ENCODE measurements at regions not wholly inside any gene's neighbourhood (a gene's known extent, or its start where the extent isn't known, plus 50 kb on each side); places are given as distances from the start of the nearest gene placed in this dataset.

DNA sequence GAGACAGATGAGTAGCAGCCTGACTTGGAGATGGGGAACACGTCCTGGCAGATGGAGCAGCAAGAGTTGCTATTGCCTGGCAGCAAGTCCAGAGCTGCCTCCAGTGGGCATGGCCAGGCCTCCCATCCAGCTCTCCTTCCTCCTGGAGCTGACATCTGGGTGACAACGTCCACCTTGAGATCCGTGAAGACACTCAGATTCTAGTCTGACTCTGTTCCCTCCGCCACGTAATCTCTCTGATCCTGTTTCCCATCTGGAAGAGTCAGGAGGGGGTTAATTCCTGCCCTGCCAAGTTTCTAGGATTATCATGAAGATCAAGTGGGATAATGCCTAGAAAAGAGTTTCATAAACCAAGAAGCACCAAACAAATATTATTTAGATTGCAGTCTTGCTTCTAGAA, 65.3 kb upstream of the FAM181A start:
- H3K79me2 ChIP-seq: no peaks in the 10 kb centered on the region
- no peaks in the 10 kb centered on the region for H3K36me3 ChIP-seq (replicated peaks; ENCODE audit: insufficient read depth, low read depth)
- WGBS (ENCODE audit: low lambda C conversion rate, missing lambda C conversion rate): 59% methylated on average over 5 of the region's 5 CpGs
- H3K9me2 ChIP-seq (replicated peaks; ENCODE audit: insufficient read depth): no peaks in the 10 kb centered on the region
- no peaks in the 10 kb centered on the region for H4K20me1 ChIP-seq (ENCODE audit: insufficient read depth, poor library complexity, severe bottlenecking)
- no peak for TF ChIP-seq EZH2phosphoT487 (IDR thresholded peaks at IDR 0.05; ENCODE audit: low read depth, severe bottlenecking, unreplicated experiment)
- no peak for TF ChIP-seq EZH2 (IDR thresholded peaks at IDR 0.05; ENCODE audit: borderline replicate concordance)
- TF ChIP-seq, protein P1, sequence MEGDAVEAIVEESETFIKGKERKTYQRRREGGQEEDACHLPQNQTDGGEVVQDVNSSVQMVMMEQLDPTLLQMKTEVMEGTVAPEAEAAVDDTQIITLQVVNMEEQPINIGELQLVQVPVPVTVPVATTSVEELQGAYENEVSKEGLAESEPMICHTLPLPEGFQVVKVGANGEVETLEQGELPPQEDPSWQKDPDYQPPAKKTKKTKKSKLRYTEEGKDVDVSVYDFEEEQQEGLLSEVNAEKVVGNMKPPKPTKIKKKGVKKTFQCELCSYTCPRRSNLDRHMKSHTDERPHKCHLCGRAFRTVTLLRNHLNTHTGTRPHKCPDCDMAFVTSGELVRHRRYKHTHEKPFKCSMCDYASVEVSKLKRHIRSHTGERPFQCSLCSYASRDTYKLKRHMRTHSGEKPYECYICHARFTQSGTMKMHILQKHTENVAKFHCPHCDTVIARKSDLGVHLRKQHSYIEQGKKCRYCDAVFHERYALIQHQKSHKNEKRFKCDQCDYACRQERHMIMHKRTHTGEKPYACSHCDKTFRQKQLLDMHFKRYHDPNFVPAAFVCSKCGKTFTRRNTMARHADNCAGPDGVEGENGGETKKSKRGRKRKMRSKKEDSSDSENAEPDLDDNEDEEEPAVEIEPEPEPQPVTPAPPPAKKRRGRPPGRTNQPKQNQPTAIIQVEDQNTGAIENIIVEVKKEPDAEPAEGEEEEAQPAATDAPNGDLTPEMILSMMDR (IDR thresholded peaks at IDR 0.05; ENCODE audit: poor library complexity): no peak
- H3K27me3 ChIP-seq: no peaks in the 10 kb centered on the region
- H3K4me1 ChIP-seq (ENCODE audit: insufficient read depth): peaks cover 23% of the 10 kb centered on the region
- no peak for DNase-seq (ENCODE audit: low spot score)
- no peak overlapping the region for H2AFZ ChIP-seq
- H3K9me3 ChIP-seq (ENCODE audit: low read depth): no peaks in the 10 kb centered on the region
- H3K4me3 ChIP-seq: no peak overlapping the region
- H3K4me2 ChIP-seq: no peak overlapping the region
- H3K27ac ChIP-seq: peak overlapping the region; percentile 50

DNA sequence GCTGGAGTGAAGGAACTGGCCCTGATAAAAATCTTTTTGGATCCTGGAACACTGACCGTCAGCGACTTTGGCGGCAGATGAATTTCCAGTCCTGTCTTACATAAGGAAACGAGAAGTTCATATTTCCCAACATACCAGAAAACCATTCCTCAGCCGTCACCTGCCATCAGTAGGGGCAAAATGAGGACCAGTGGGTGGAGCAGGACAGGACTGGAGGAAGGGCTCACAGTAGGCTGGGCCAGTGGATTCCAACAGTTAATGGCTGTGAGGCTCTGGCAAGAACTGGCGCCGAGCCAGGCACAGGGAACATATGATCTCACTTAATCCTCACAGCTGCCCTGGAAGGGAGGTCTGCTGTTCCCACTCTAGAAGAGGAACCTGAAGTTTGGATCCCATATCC, 67.2 kb upstream of the FAM181A start:
- H3K4me2 ChIP-seq: no peak overlapping the region
- peak; percentile 82 for DNase-seq (ENCODE audit: low spot score)
- peaks cover 23% of the 10 kb centered on the region for H3K4me1 ChIP-seq (ENCODE audit: insufficient read depth)
- TF ChIP-seq, protein P1 (IDR thresholded peaks at IDR 0.05; ENCODE audit: poor library complexity): no peak
- no peak for TF ChIP-seq EZH2phosphoT487 (IDR thresholded peaks at IDR 0.05; ENCODE audit: low read depth, severe bottlenecking, unreplicated experiment)
- TF ChIP-seq EZH2 (IDR thresholded peaks at IDR 0.05; ENCODE audit: borderline replicate concordance): no peak
- no peak overlapping the region for H2AFZ ChIP-seq
- H3K4me3 ChIP-seq: no peak overlapping the region
- H3K79me2 ChIP-seq: no peaks in the 10 kb centered on the region
- H3K9me3 ChIP-seq (ENCODE audit: low read depth): no peaks in the 10 kb centered on the region
- H3K36me3 ChIP-seq (replicated peaks; ENCODE audit: insufficient read depth, low read depth): no peaks in the 10 kb centered on the region
- H3K27me3 ChIP-seq: no peaks in the 10 kb centered on the region
- H4K20me1 ChIP-seq (ENCODE audit: insufficient read depth, poor library complexity, severe bottlenecking): no peaks in the 10 kb centered on the region
- H3K9me2 ChIP-seq (replicated peaks; ENCODE audit: insufficient read depth): no peaks in the 10 kb centered on the region
- peak overlapping the region; percentile 68 for H3K27ac ChIP-seq
- whole genome bisulfite sequencing (ENCODE audit: low lambda C conversion rate, missing lambda C conversion rate): 63% methylated on average over 7 of the region's 7 CpGs

DNA sequence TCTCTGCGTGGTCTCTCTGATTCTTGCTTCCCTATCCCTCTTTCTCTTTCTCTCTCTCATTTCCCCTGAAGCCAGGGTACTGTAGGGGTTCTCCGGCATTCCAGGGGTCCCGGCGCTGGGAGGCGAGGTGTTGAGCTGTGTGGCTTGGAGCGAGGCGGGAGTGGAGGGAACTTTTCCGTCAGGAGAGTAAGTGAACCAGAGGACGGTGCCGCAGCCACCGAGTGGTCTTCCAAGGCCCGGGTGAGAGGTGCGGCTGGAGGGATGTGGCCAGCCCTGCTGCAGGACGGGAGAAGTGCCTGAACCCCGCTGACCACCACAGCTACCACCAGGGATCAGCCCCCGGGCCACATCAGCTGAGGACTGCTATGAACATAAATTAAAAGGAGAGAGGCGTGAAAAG, 68.2 kb upstream of the FAM181A start:
- Histone ChIP-seq H2AFZ (no peak overlapping the region), H4K20me1 (ENCODE audit: insufficient read depth, poor library complexity, severe bottlenecking) (no peaks in the 10 kb centered on the region)

More for the DNA sequence above, 68.2 kb upstream of the FAM181A start:
- peak overlapping the region; percentile 68 for H3K27ac ChIP-seq
- H3K4me1 ChIP-seq (ENCODE audit: insufficient read depth): peaks cover 23% of the 10 kb centered on the region
- TF ChIP-seq EZH2phosphoT487 (IDR thresholded peaks at IDR 0.05; ENCODE audit: low read depth, severe bottlenecking, unreplicated experiment) (no peak), EZH2 (IDR thresholded peaks at IDR 0.05; ENCODE audit: borderline replicate concordance) (no peak)
- TF ChIP-seq, protein P1 (IDR thresholded peaks at IDR 0.05; ENCODE audit: poor library complexity): no peak
- no peak overlapping the region for H3K4me3 ChIP-seq
- no peak for DNase-seq (ENCODE audit: low spot score)
- no peaks in the 10 kb centered on the region for H3K9me2 ChIP-seq (replicated peaks; ENCODE audit: insufficient read depth)
- no peaks in the 10 kb centered on the region for H3K79me2 ChIP-seq
- WGBS (ENCODE audit: low lambda C conversion rate, missing lambda C conversion rate): 80% methylated on average over 17 of the region's 17 CpGs
- no peaks in the 10 kb centered on the region for H3K9me3 ChIP-seq (ENCODE audit: low read depth)
- H3K27me3 ChIP-seq: no peaks in the 10 kb centered on the region
- no peak overlapping the region for H3K4me2 ChIP-seq
- H3K36me3 ChIP-seq (replicated peaks; ENCODE audit: insufficient read depth, low read depth): no peaks in the 10 kb centered on the region
